Body of pancreas (tissue), 4 donors: ENCODE measurements at regions not wholly inside any gene's neighbourhood (a gene's known extent, or its start where the extent isn't known, plus 50 kb on each side); places are given as distances from the start of the nearest gene placed in this dataset.

Experiments
- ATAC-seq: fragments of 150-250 bp; one replicate; pipeline ENCODE4 v1.9.1; 2016
- DNase-seq, 4 donors: peaks; one replicate each; pipeline ENCODE4 v3.0.0-alpha.2; 2019
- H3K27ac ChIP-seq, 4 donors: fragments of 200-600 bp; sonication (generic); 1 replicate in 3 of 4; 2 replicates in 1 of 4; pipeline versions ENCODE4 v1.5.1 to v1.6.1; 2016 to 2019; ENCODE audit warnings: mild to moderate bottlenecking in 1 of 4, mixed read lengths in 1 of 4, moderate library complexity in 1 of 4
- H3K27me3 ChIP-seq, 2 donors: fragments of 200-600 bp; sonication (generic); one replicate each; pipeline ENCODE4 v1.6.0; 2016; ENCODE audit warnings: mild to moderate bottlenecking in 1 of 2
- H3K36me3 ChIP-seq, 2 donors: fragments of 200-600 bp; sonication (generic); replicated peaks in 1 of 2; 2 replicates each; pipeline ENCODE4 v1.5.1; 2016; ENCODE audit warnings: low read depth in 2 of 2; ENCODE audit not compliant: insufficient read depth in 1 of 2
- H3K4me1 ChIP-seq: fragments of 200-600 bp; sonication (generic); one replicate; pipeline ENCODE4 v1.6.0; 2016
- H3K4me3 ChIP-seq, 2 donors: fragments of 200-600 bp; sonication (generic); 1 replicate in 1 of 2; 2 replicates in 1 of 2; pipeline ENCODE4 v1.5.1; 2016 to 2019
- H3K9me3 ChIP-seq, 3 donors: fragments of 200-600 bp; sonication (generic); 1 replicate in 2 of 3; 2 replicates in 1 of 3; pipeline ENCODE4 v1.5.1; 2016
- CTCF ChIP-seq, 7 experiments: fragments of 450-650 bp in 4 of 7; fragments of 200-600 bp in 3 of 7; sonication (generic) in 3 of 7; IDR thresholded peaks; one replicate each; pipeline ENCODE4 v1.5.1; 2016 to 2019; ENCODE audit warnings: antibody characterized with exemption in 7 of 7
- POLR2A ChIP-seq, 3 donors: fragments of 450-650 bp; IDR thresholded peaks; one replicate each; pipeline ENCODE4 v1.6.1; 2016; ENCODE audit warnings: antibody characterized with exemption in 3 of 3, mild to moderate bottlenecking in 2 of 3
- WGBS, 2 donors: methylation state at CpG; one replicate each; pipeline ENCODE4 v1.1.5; 2017; 5-methylcytosine and 5-hydroxymethylcytosine counted together
- intact Hi-C: fragments of 100-400 bp; cut with DNase I; formaldehyde crosslinking; loops from one replicate; pipeline ENCODE4 v1.15.1; 2023

GRCh38 chr3:159879146-159879545 lies 109.5 kb upstream of the IL12A start:
- Histone ChIP-seq H3K27ac (no peak overlapping the region), H3K9me3 (no peaks in the 10 kb centered on the region), H3K36me3 (no peaks in the 10 kb centered on the region), H3K27me3 (no peaks in the 10 kb centered on the region), H3K4me1 (no peaks in the 10 kb centered on the region), H3K4me3 (no peak overlapping the region)
- WGBS, 2 donors: 45 to 49% methylated on average over 2 of the region's 2 CpGs
- DNase-seq: no peak
- no peak for ATAC-seq
- intact Hi-C loops: no loop called here
- TF ChIP-seq POLR2A (IDR thresholded peaks at IDR 0.05) (no peak), CTCF (IDR thresholded peaks at IDR 0.05) (no peak)

DNA sequence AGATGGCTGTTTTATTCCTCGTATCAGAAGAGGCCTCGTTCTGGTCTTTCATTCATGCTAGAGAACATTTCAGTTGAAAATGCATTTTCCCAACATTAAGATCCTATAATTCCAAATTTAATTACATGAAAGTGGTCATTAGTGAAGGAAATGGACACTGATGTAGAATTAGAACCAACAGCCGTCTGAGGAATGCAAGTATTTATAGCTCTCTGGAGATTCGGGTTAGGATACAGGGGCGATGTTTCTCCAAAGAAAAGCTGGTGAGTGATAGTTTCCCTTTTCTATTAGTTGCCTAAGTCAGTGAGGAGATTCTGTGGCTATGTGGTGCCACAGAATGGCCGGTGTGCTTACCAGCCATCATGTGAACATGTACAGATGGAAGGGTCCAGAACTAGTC lies 109.0 kb upstream of the IL12A start:
- H3K27me3 ChIP-seq: no peaks in the 10 kb centered on the region
- intact Hi-C loops: no loop called here
- no peaks in the 10 kb centered on the region for H3K9me3 ChIP-seq
- no peak overlapping the region for H3K27ac ChIP-seq
- ATAC-seq (no peak), DNase-seq (no peak)
- H3K4me3 ChIP-seq: no peak overlapping the region
- 48 to 63% methylated on average over 6 of the region's 6 CpGs for WGBS, 2 donors
- H3K4me1 ChIP-seq: no peaks in the 10 kb centered on the region
- no peaks in the 10 kb centered on the region for H3K36me3 ChIP-seq
- TF ChIP-seq POLR2A (IDR thresholded peaks at IDR 0.05) (no peak), CTCF (IDR thresholded peaks at IDR 0.05) (no peak)

- WGBS, 2 donors: 57 to 76% methylated on average over 2 of the region's 2 CpGs
- H3K27me3 ChIP-seq: no peaks in the 10 kb centered on the region
These were observed 107.4 kb upstream of the IL12A start for GRCh38 chr3:159881208-159881607.

GRCh38 chr3:159881828-159882309 lies 106.8 kb upstream of the IL12A start:
- 54 to 62% methylated on average over 7 of the region's 7 CpGs for WGBS, 2 donors
- H3K27me3 ChIP-seq: no peaks in the 10 kb centered on the region
- H3K9me3 ChIP-seq: no peaks in the 10 kb centered on the region
- no peak for TF ChIP-seq CTCF (IDR thresholded peaks at IDR 0.05)
- TF ChIP-seq POLR2A (IDR thresholded peaks at IDR 0.05): no peak
- no peaks in the 10 kb centered on the region for H3K36me3 ChIP-seq
- H3K27ac ChIP-seq: no peak overlapping the region
- ATAC-seq (no peak), DNase-seq (no peak)
- no peak overlapping the region for H3K4me3 ChIP-seq
- no peaks in the 10 kb centered on the region for H3K4me1 ChIP-seq
- intact Hi-C loops: loop anchor here (10.0 kb wide), 1 partner anchor 123 kb away; no protein-coding TSS in a partner anchor

More at GRCh38 chr3:159881208-159881607, 107.4 kb upstream of the IL12A start:
- Histone ChIP-seq H3K4me3 (no peak overlapping the region), H3K9me3 (no peaks in the 10 kb centered on the region), H3K27ac (no peak overlapping the region), H3K4me1 (no peaks in the 10 kb centered on the region), H3K36me3 (no peaks in the 10 kb centered on the region)
- intact Hi-C loops: loop anchor here (10.0 kb wide), 1 partner anchor 124 kb away; no protein-coding TSS in a partner anchor
- DNase-seq (no peak), ATAC-seq (no peak)
- TF ChIP-seq CTCF (IDR thresholded peaks at IDR 0.05): no peak
- no peak for TF ChIP-seq POLR2A (IDR thresholded peaks at IDR 0.05)

DNA sequence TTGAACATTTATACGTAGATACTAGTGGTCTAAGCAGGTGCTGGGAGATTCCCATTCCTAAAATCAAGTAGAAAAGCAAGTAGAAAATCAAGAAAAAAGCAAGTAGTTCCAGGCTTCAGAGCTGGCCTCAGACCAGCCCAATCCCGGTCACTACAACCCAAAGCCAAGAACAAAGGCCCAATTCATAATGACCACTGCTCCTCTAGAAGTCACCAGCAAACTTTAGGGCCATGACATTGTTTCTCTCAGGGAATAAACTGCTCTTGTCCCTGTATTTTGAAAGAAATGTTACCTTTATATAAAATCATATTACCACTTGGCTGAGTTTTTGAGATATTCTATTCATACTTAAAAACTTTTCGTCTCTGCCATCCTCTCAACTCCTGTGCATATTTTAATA lies 106.3 kb upstream of the IL12A start:
- intact Hi-C loops: loop anchor here (10.0 kb wide), 1 partner anchor 122 kb away; no protein-coding TSS in a partner anchor
- H3K36me3 ChIP-seq: no peaks in the 10 kb centered on the region
- no peak overlapping the region for H3K27ac ChIP-seq
- ATAC-seq (no peak), DNase-seq (no peak)
- 59 to 62% methylated on average over 3 of the region's 3 CpGs for WGBS, 2 donors
- H3K27me3 ChIP-seq: no peaks in the 10 kb centered on the region
- H3K4me1 ChIP-seq: no peaks in the 10 kb centered on the region
- no peak overlapping the region for H3K4me3 ChIP-seq
- no peaks in the 10 kb centered on the region for H3K9me3 ChIP-seq
- TF ChIP-seq CTCF (IDR thresholded peaks at IDR 0.05) (no peak), POLR2A (IDR thresholded peaks at IDR 0.05) (no peak)
